ENCODE measurements at regions not wholly inside any gene's neighbourhood (a gene's known extent, or its start where the extent isn't known, plus 50 kb on each side); places are given as distances from the start of the nearest gene placed in this dataset.
A peak's percentile ranks its signal among the peaks of the same experiment; 100 is the strongest.

GRCh38 chr16:11401161-11402050 lies 56.1 kb downstream of the RMI2 start:
- in situ Hi-C loops (cut with MboI; ENCODE audit: low pct_unique_long_range_greater_than_20kb, low sequenced_read_pairs): loop anchor here (25.0 kb wide), 1 partner anchor 411 kb away; no protein-coding TSS in a partner anchor
- no peak for DNase-seq

GRCh38 chr16:11402051-11402744 lies 56.9 kb downstream of the RMI2 start:
- in situ Hi-C loops (cut with MboI; ENCODE audit: low pct_unique_long_range_greater_than_20kb, low sequenced_read_pairs): loop anchor here (25.0 kb wide), 1 partner anchor 410 kb away; no protein-coding TSS in a partner anchor
- no peak for DNase-seq

- in situ Hi-C loops (cut with MboI; ENCODE audit: low pct_unique_long_range_greater_than_20kb, low sequenced_read_pairs): loop anchor here (25.0 kb wide), 1 partner anchor 409 kb away; no protein-coding TSS in a partner anchor
- DNase-seq: no peak
Observed at GRCh38 chr16:11402745-11403533, 57.7 kb downstream of the RMI2 start.

- in situ Hi-C loops (cut with MboI; ENCODE audit: low pct_unique_long_range_greater_than_20kb, low sequenced_read_pairs): loop anchor here (25.0 kb wide), 1 partner anchor 409 kb away; no protein-coding TSS in a partner anchor
- DNase-seq: no peak
Observed at GRCh38 chr16:11403534-11403795, 58.2 kb downstream of the RMI2 start.

- DNase-seq: no peak
- in situ Hi-C loops (cut with MboI; ENCODE audit: low pct_unique_long_range_greater_than_20kb, low sequenced_read_pairs): loop anchor here (25.0 kb wide), 1 partner anchor 408 kb away; no protein-coding TSS in a partner anchor
Observed at GRCh38 chr16:11403920-11404319, 58.7 kb downstream of the RMI2 start.

GRCh38 chr16:11404603-11405002 lies 59.3 kb downstream of the RMI2 start:
- DNase-seq: no peak
- in situ Hi-C loops (cut with MboI; ENCODE audit: low pct_unique_long_range_greater_than_20kb, low sequenced_read_pairs): loop anchor here (25.0 kb wide), 1 partner anchor 408 kb away; no protein-coding TSS in a partner anchor

- peak; percentile 69 for DNase-seq
- in situ Hi-C loops (cut with MboI; ENCODE audit: low pct_unique_long_range_greater_than_20kb, low sequenced_read_pairs): loop anchor here (25.0 kb wide), 1 partner anchor 407 kb away; no protein-coding TSS in a partner anchor
Observed at GRCh38 chr16:11405331-11406176, 60.3 kb downstream of the RMI2 start.

- DNase-seq: no peak
- in situ Hi-C loops (cut with MboI; ENCODE audit: low pct_unique_long_range_greater_than_20kb, low sequenced_read_pairs): loop anchor here (25.0 kb wide), 1 partner anchor 406 kb away; no protein-coding TSS in a partner anchor
Observed at GRCh38 chr16:11406177-11406560, 60.9 kb downstream of the RMI2 start.

GRCh38 chr16:11407047-11407982 lies 62.1 kb downstream of the RMI2 start:
- peak; percentile 95 for DNase-seq
- in situ Hi-C loops (cut with MboI; ENCODE audit: low pct_unique_long_range_greater_than_20kb, low sequenced_read_pairs): loop anchor here (25.0 kb wide), 1 partner anchor 405 kb away; no protein-coding TSS in a partner anchor

- in situ Hi-C loops (cut with MboI; ENCODE audit: low pct_unique_long_range_greater_than_20kb, low sequenced_read_pairs): loop anchor here (25.0 kb wide), 1 partner anchor 404 kb away; no protein-coding TSS in a partner anchor
Observed at GRCh38 chr16:11408216-11408615, 63.0 kb downstream of the RMI2 start.

GRCh38 chr16:11409398-11409797 lies 64.1 kb downstream of the RMI2 start:
- in situ Hi-C loops (cut with MboI; ENCODE audit: low pct_unique_long_range_greater_than_20kb, low sequenced_read_pairs): loop anchor here (25.0 kb wide), 1 partner anchor 403 kb away; no protein-coding TSS in a partner anchor
- no peak for DNase-seq

More at GRCh38 chr16:11408216-11408615, 63.0 kb downstream of the RMI2 start:
- DNase-seq: peak; percentile 84

- in situ Hi-C loops (cut with MboI; ENCODE audit: low pct_unique_long_range_greater_than_20kb, low sequenced_read_pairs): loop anchor here (25.0 kb wide), 1 partner anchor 402 kb away; no protein-coding TSS in a partner anchor
- DNase-seq: peak; percentile 51
Observed at GRCh38 chr16:11410376-11411058, 65.3 kb downstream of the RMI2 start.

GRCh38 chr16:11411059-11411550 lies 65.8 kb downstream of the RMI2 start:
- in situ Hi-C loops (cut with MboI; ENCODE audit: low pct_unique_long_range_greater_than_20kb, low sequenced_read_pairs): loop anchor here (25.0 kb wide), 1 partner anchor 401 kb away; no protein-coding TSS in a partner anchor

GRCh38 chr16:11412175-11412904 lies 67.1 kb downstream of the RMI2 start:
- DNase-seq: no peak
- in situ Hi-C loops (cut with MboI; ENCODE audit: low pct_unique_long_range_greater_than_20kb, low sequenced_read_pairs): loop anchor here (25.0 kb wide), 1 partner anchor 400 kb away; no protein-coding TSS in a partner anchor

More at GRCh38 chr16:11411059-11411550, 65.8 kb downstream of the RMI2 start:
- no peak for DNase-seq

Data from KBM-7 (cell line).